H1 (cell line): ENCODE measurements at regions not wholly inside any gene's neighbourhood (a gene's known extent, or its start where the extent isn't known, plus 50 kb on each side); places are given as distances from the start of the nearest gene placed in this dataset.

Experiments
- CTCF ChIA-PET: fragments of 300-600 bp; sonication (Branson Sonifier 250); formaldehyde crosslinking; loops from one replicate; lab custom pipeline; 2021; ENCODE audit not compliant: partially characterized antibody; lab: Charles Lee
- POLR2A ChIA-PET: fragments of 300-600 bp; sonication (Branson Sonifier 250); formaldehyde crosslinking; loops from one replicate; lab custom pipeline; 2021; ENCODE audit warnings: inconsistent platforms; ENCODE audit not compliant: partially characterized antibody; lab: Charles Lee
- DNase-seq, 2 experiments: peaks; one replicate each; pipeline versions ENCODE4 v3.0.0 to v3.0.0-alpha.2; 2010 to 2022; ENCODE audit warnings: low spot score in 2 of 2, low read depth in 1 of 2, mixed read lengths in 1 of 2
- FAIRE-seq: peaks from 2 replicates; lab custom pipeline; 2011; peaks lifted over from hg19 to GRCh38; lab: Jason Lieb, UNC
- H2AFZ ChIP-seq: 2 replicates; pipeline ENCODE4 v1.8.1; 2012; ENCODE audit warnings: low read length, inconsistent platforms
- H2AK5ac ChIP-seq: 2 replicates; pipeline ENCODE4 v1.6.1; 2013; ENCODE audit warnings: low read depth, low read length
- H2BK120ac ChIP-seq: replicated peaks from 2 replicates; pipeline ENCODE3; 2013; ENCODE audit warnings: low read depth, low read length, inconsistent platforms
- H2BK12ac ChIP-seq: 2 replicates; pipeline ENCODE4 v1.6.1; 2013; ENCODE audit warnings: low read depth, low read length
- H2BK15ac ChIP-seq: 2 replicates; pipeline ENCODE4 v1.6.1; 2013; ENCODE audit warnings: low read length
- H2BK20ac ChIP-seq: 2 replicates; pipeline ENCODE4 v1.6.1; 2013; ENCODE audit warnings: low read length
- H2BK5ac ChIP-seq: 2 replicates; pipeline ENCODE4 v1.6.1; 2013; ENCODE audit warnings: low read depth, low read length
- H3K14ac ChIP-seq: 2 replicates; pipeline ENCODE4 v1.6.1; 2013; ENCODE audit warnings: inconsistent platforms; ENCODE audit not compliant: insufficient read length
- H3K18ac ChIP-seq: 2 replicates; pipeline ENCODE4 v1.6.1; 2013; ENCODE audit warnings: low read length; ENCODE audit errors: extremely low read depth
- H3K23ac ChIP-seq: 2 replicates; pipeline ENCODE4 v1.6.1; 2013; ENCODE audit warnings: inconsistent platforms; ENCODE audit not compliant: insufficient read length
- H3K23me2 ChIP-seq: 2 replicates; pipeline ENCODE4 v1.6.1; 2013; ENCODE audit warnings: low read depth, low read length
- H3K27ac ChIP-seq: 2 replicates; pipeline ENCODE4 v1.6.1; 2011; ENCODE audit warnings: low read depth, low read length, inconsistent platforms
- H3K27me3 ChIP-seq, 4 experiments: replicated peaks in 1 of 4; 1 replicate in 1 of 4; 2 replicates in 3 of 4; pipeline versions ENCODE4 v1.6.1 to v1.8.1; 2011 to 2013; ENCODE audit warnings: low read length in 3 of 4, mild to moderate bottlenecking in 3 of 4, inconsistent platforms in 2 of 4, mixed read lengths in 2 of 4, moderate library complexity in 1 of 4; ENCODE audit not compliant: control insufficient read depth in 3 of 4, insufficient read depth in 3 of 4; ENCODE audit errors: extremely low read depth in 1 of 4
- H3K36me3 ChIP-seq, 4 experiments: 2 replicates each; pipeline versions ENCODE4 v1.6.1 to v1.8.1; 2011 to 2013; ENCODE audit warnings: mild to moderate bottlenecking in 4 of 4, low read length in 3 of 4, moderate library complexity in 2 of 4, control low read depth in 1 of 4, inconsistent platforms in 1 of 4; ENCODE audit not compliant: insufficient read depth in 4 of 4, control insufficient read depth in 2 of 4
- H3K4ac ChIP-seq: replicated peaks from 2 replicates; pipeline ENCODE3; 2013; ENCODE audit warnings: low read length, low read depth, mixed read lengths, inconsistent platforms; ENCODE audit not compliant: insufficient read length
- H3K4me1 ChIP-seq, 4 experiments: replicated peaks in 1 of 4; 1 replicate in 1 of 4; 2 replicates in 3 of 4; pipeline versions ENCODE4 v1.6.1 to v1.8.1; 2011 to 2013; ENCODE audit warnings: low read length in 3 of 4, inconsistent platforms in 2 of 4, mixed read lengths in 1 of 4; ENCODE audit not compliant: insufficient read depth in 4 of 4, control insufficient read depth in 3 of 4
- H3K4me2 ChIP-seq, 2 experiments: 2 replicates each; pipeline versions ENCODE4 v1.6.1 to v1.8.1; 2011 to 2013; ENCODE audit warnings: low read depth in 2 of 2, low read length in 2 of 2, control low read depth in 1 of 2, inconsistent platforms in 1 of 2, mild to moderate bottlenecking in 1 of 2; ENCODE audit not compliant: insufficient read depth in 1 of 2
- H3K4me3 ChIP-seq, 4 experiments: fragments of 200-600, 300-600 bp in 1 of 4; sonication (generic), shearing (Covaris generic), sonication (Bioruptor Twin) in 1 of 4; 2 replicates each; pipeline versions ENCODE4 v1.5.1 to v1.8.1; 2011 to 2016; ENCODE audit warnings: low read length in 4 of 4, low read depth in 3 of 4, control low read depth in 2 of 4, inconsistent platforms in 2 of 4, mild to moderate bottlenecking in 2 of 4, mixed read lengths in 1 of 4, moderate library complexity in 1 of 4; ENCODE audit not compliant: insufficient read depth in 2 of 4; ENCODE audit errors: extremely low read depth in 1 of 4
- H3K56ac ChIP-seq: replicated peaks from 2 replicates; pipeline ENCODE3; 2013; ENCODE audit warnings: low read depth, mild to moderate bottlenecking, mixed read lengths, low read length, inconsistent platforms; ENCODE audit not compliant: insufficient read length
- H3K79me1 ChIP-seq: 2 replicates; pipeline ENCODE4 v1.6.1; 2013; ENCODE audit warnings: low read depth, low read length, control low read depth
- H3K79me2 ChIP-seq, 2 experiments: 2 replicates each; pipeline versions ENCODE4 v1.6.1 to v1.8.1; 2012 to 2013; ENCODE audit warnings: low read length in 2 of 2, mild to moderate bottlenecking in 2 of 2, inconsistent platforms in 1 of 2; ENCODE audit not compliant: insufficient read depth in 2 of 2, control insufficient read depth in 1 of 2
- H3K9ac ChIP-seq, 4 experiments: replicated peaks in 1 of 4; 1 replicate in 1 of 4; 2 replicates in 3 of 4; pipeline versions ENCODE4 v1.6.1 to v1.8.1; 2011 to 2013; ENCODE audit warnings: low read depth in 3 of 4, low read length in 3 of 4, control low read depth in 2 of 4, mild to moderate bottlenecking in 2 of 4, moderate library complexity in 2 of 4, inconsistent platforms in 1 of 4; ENCODE audit errors: extremely low read depth in 1 of 4
- H3K9me3 ChIP-seq, 2 experiments: 2 replicates each; pipeline versions ENCODE4 v1.6.1 to v1.8.1; 2012 to 2013; ENCODE audit warnings: mild to moderate bottlenecking in 2 of 2, moderate library complexity in 2 of 2, control low read depth in 1 of 2, inconsistent platforms in 1 of 2, low read depth in 1 of 2, low read length in 1 of 2, mixed read lengths in 1 of 2; ENCODE audit not compliant: insufficient read depth in 2 of 2
- H4K20me1 ChIP-seq, 2 experiments: replicated peaks in 1 of 2; 2 replicates each; pipeline versions ENCODE3 to v1.8.1; 2011 to 2013; ENCODE audit warnings: inconsistent platforms in 2 of 2, low read length in 2 of 2, mild to moderate bottlenecking in 1 of 2; ENCODE audit not compliant: insufficient read depth in 2 of 2, control insufficient read depth in 1 of 2
- H4K5ac ChIP-seq: 2 replicates; pipeline ENCODE4 v1.6.1; 2013; ENCODE audit warnings: low read length, low read depth, mixed read lengths, inconsistent platforms; ENCODE audit not compliant: insufficient read length
- H4K8ac ChIP-seq: 2 replicates; pipeline ENCODE4 v1.8.0; 2013; ENCODE audit warnings: mild to moderate bottlenecking, moderate library complexity, low read length, inconsistent platforms; ENCODE audit not compliant: insufficient read depth; ENCODE audit errors: extremely low read depth
- H4K91ac ChIP-seq: replicated peaks from 2 replicates; pipeline ENCODE3; 2013; ENCODE audit warnings: low read length, mixed read lengths, inconsistent platforms; ENCODE audit not compliant: insufficient read length
- ASH2L ChIP-seq: fragments of 200-600, 300-600 bp; sonication (generic); IDR thresholded peaks from one replicate; pipeline ENCODE4 v1.7.1; 2017; ENCODE audit warnings: low read length
- CREB1 ChIP-seq: IDR thresholded peaks from 2 replicates; pipeline ENCODE4 v1.6.1; 2012; ENCODE audit warnings: inconsistent platforms
- KDM4A ChIP-seq: IDR thresholded peaks from one replicate; pipeline ENCODE4 v1.7.1; 2012; ENCODE audit warnings: low read depth, mild to moderate bottlenecking, moderate library complexity, low read length, inconsistent platforms; ENCODE audit not compliant: severe bottlenecking
- NRF1 ChIP-seq: IDR thresholded peaks from 2 replicates; pipeline ENCODE4 v1.6.1; 2011; ENCODE audit warnings: mild to moderate bottlenecking, low read depth, low read length, improper control_type of control experiment
- POLR2AphosphoS5 ChIP-seq: IDR thresholded peaks from 2 replicates; pipeline ENCODE4 v1.6.1; 2011; ENCODE audit warnings: low read depth, low read length
- RAD21 ChIP-seq, 2 experiments: IDR thresholded peaks in 1 of 2; conservative IDR thresholded peaks in 1 of 2; 2 replicates each; pipeline ENCODE4 v1.6.1; 2011; ENCODE audit warnings: low read depth in 2 of 2, low read length in 2 of 2, improper control_type of control experiment in 1 of 2, inconsistent platforms in 1 of 2, mild to moderate bottlenecking in 1 of 2, moderate library complexity in 1 of 2
- SAP30 ChIP-seq: fragments of 300-600 bp; sonication (generic); IDR thresholded peaks from 2 replicates; pipeline ENCODE4 v1.7.1; 2012; ENCODE audit warnings: low read length, moderate library complexity, mild to moderate bottlenecking, inconsistent platforms; ENCODE audit not compliant: insufficient read depth, insufficient replicate concordance
- TAF7 ChIP-seq: optimal IDR thresholded peaks from 2 replicates; pipeline ENCODE3; 2011; ENCODE audit warnings: low read depth, mild to moderate bottlenecking, inconsistent platforms, low read length, moderate library complexity, borderline replicate concordance
- TEAD4 ChIP-seq: IDR thresholded peaks from 2 replicates; pipeline ENCODE4 v1.6.1; 2012; ENCODE audit warnings: low read depth, low read length, inconsistent platforms, mixed read lengths
- ZNF274 ChIP-seq: IDR thresholded peaks from 2 replicates; pipeline ENCODE4 v1.7.0; 2012; ENCODE audit warnings: low read length, borderline replicate concordance; ENCODE audit errors: extremely low read depth
- WGBS, 2 experiments: shearing (Covaris generic) in 1 of 2; methylation state at CpG; one replicate each; pipeline versions ENCODE4 v1.1.6 to v1.1.7; 2013 to 2015; ENCODE audit warnings: low lambda C conversion rate in 2 of 2, mixed read lengths in 2 of 2, inconsistent platforms in 1 of 2, low coverage in 1 of 2, missing lambda C conversion rate in 1 of 2; ENCODE audit not compliant: insufficient replicate concordance in 2 of 2, insufficient coverage in 1 of 2, insufficient read length in 1 of 2; ENCODE audit errors: extremely low coverage in 1 of 2, missing lambda C conversion rate in 1 of 2; 5-methylcytosine and 5-hydroxymethylcytosine counted together

- H3K79me2 ChIP-seq: no peaks in the 10 kb centered on the region
- no peak overlapping the region for H2AK5ac ChIP-seq
- no peak overlapping the region for H3K27ac ChIP-seq
- no peak overlapping the region for H2AFZ ChIP-seq
- WGBS, 2 experiments: 89% methylated on average over 4 of the region's 4 CpGs; no CpG with 5 or more reads in 1 of the 2 experiments
- no peak overlapping the region for H3K56ac ChIP-seq
- H2BK20ac ChIP-seq: no peak overlapping the region
- H3K9ac ChIP-seq: no peak overlapping the region; a peak in 2 of 7 replicates
- H4K5ac ChIP-seq: no peak overlapping the region
- no peak for FAIRE-seq
- no peaks in the 10 kb centered on the region for H4K20me1 ChIP-seq
- no peak overlapping the region for H3K4me2 ChIP-seq
- H2BK5ac ChIP-seq: no peak overlapping the region
- no peak overlapping the region for H3K18ac ChIP-seq
- POLR2A ChIA-PET: no interaction called here
- no peaks in the 10 kb centered on the region for H3K36me3 ChIP-seq
- TF ChIP-seq POLR2AphosphoS5: no peak
- no peak for TF ChIP-seq KDM4A
- no peak for TF ChIP-seq CREB1
- no peak for TF ChIP-seq TEAD4
- TF ChIP-seq ZNF274: no peak
- no peak for TF ChIP-seq NRF1
- no peak for TF ChIP-seq ASH2L
- no peak for TF ChIP-seq TAF7
- no peak for TF ChIP-seq SAP30
- no peak for TF ChIP-seq RAD21 (IDR thresholded peaks at IDR 0.05 in 1 of 2, conservative IDR thresholded peaks at IDR 0.05 in 1 of 2; ENCODE audit: low read depth in 2 of 2, low read length in 2 of 2)
- DNase-seq: no peak
- no peak overlapping the region for H3K23ac ChIP-seq
- no peak overlapping the region for H3K4ac ChIP-seq
- no peaks in the 10 kb centered on the region for H3K79me1 ChIP-seq
- no peaks in the 10 kb centered on the region for H3K9me3 ChIP-seq
- H3K14ac ChIP-seq: no peak overlapping the region
- CTCF ChIA-PET: no interaction called here
- no peaks in the 10 kb centered on the region for H3K27me3 ChIP-seq
- H2BK12ac ChIP-seq: no peak overlapping the region
- H2BK120ac ChIP-seq: no peak overlapping the region
- H3K4me1 ChIP-seq: no peaks in the 10 kb centered on the region
- no peak overlapping the region for H3K4me3 ChIP-seq
- no peak overlapping the region for H4K91ac ChIP-seq
- H3K23me2 ChIP-seq: no peaks in the 10 kb centered on the region
- no peak overlapping the region for H4K8ac ChIP-seq
- no peak overlapping the region for H2BK15ac ChIP-seq
Observed at GRCh38 chr7:66442385-66442784, 186.3 kb upstream of the KCTD7 start.
